ENCODE measurements at regions not wholly inside any gene's neighbourhood (a gene's known extent, or its start where the extent isn't known, plus 50 kb on each side); places are given as distances from the start of the nearest gene placed in this dataset.

- H3K36me3 ChIP-seq (ENCODE audit: low read length), result no peaks in the 10 kb centered on the region
- no peak overlapping the region for H3K27ac ChIP-seq (ENCODE audit: low read depth, low read length)
- no peaks in the 10 kb centered on the region for H3K9me2 ChIP-seq (replicated peaks; ENCODE audit: insufficient read depth, low read length)
- no peaks in the 10 kb centered on the region for H3K9me3 ChIP-seq (ENCODE audit: insufficient read depth, low read length)
- H2AFZ ChIP-seq (ENCODE audit: low read depth, low read length, severe bottlenecking), result no peak overlapping the region
- no peaks in the 10 kb centered on the region for H4K20me1 ChIP-seq (ENCODE audit: low read depth, low read length)
- H3K4me2 ChIP-seq (ENCODE audit: low read depth, low read length, poor library complexity, severe bottlenecking), result no peak overlapping the region
- H3K4me3 ChIP-seq (ENCODE audit: insufficient read depth, low read length, poor library complexity, severe bottlenecking), result no peak overlapping the region
- no peaks in the 10 kb centered on the region for H3K79me2 ChIP-seq (ENCODE audit: insufficient read depth, low read length)
- TF ChIP-seq CTCF (IDR thresholded peaks at IDR 0.05; ENCODE audit: insufficient read depth, low read length, poor library complexity, severe bottlenecking) (no peak), EZH2phosphoT487 (conservative IDR thresholded peaks at IDR 0.05; ENCODE audit: low read length) (no peak)
- H3K27me3 ChIP-seq (ENCODE audit: low read length), result no peaks in the 10 kb centered on the region
- no peak overlapping the region for H3K9ac ChIP-seq (ENCODE audit: low read length)
- H3F3A ChIP-seq (ENCODE audit: insufficient read depth), result no peaks in the 10 kb centered on the region
Observed at GRCh38 chrX:128846385-128846784, 676.9 kb downstream of the SMARCA1 start.

GRCh38 chrX:128818690-128819089 lies 704.6 kb downstream of the SMARCA1 start:
- no peaks in the 10 kb centered on the region for H3F3A ChIP-seq (ENCODE audit: insufficient read depth)
- H2AFZ ChIP-seq (ENCODE audit: low read depth, low read length, severe bottlenecking), result no peak overlapping the region
- no peaks in the 10 kb centered on the region for H3K79me2 ChIP-seq (ENCODE audit: insufficient read depth, low read length)
- no peak overlapping the region for H3K4me3 ChIP-seq (ENCODE audit: insufficient read depth, low read length, poor library complexity, severe bottlenecking)
- no peak overlapping the region for H3K9ac ChIP-seq (ENCODE audit: low read length)
- H3K36me3 ChIP-seq (ENCODE audit: low read length), result no peaks in the 10 kb centered on the region
- H4K20me1 ChIP-seq (ENCODE audit: low read depth, low read length), result no peaks in the 10 kb centered on the region
- H3K9me3 ChIP-seq (ENCODE audit: insufficient read depth, low read length), result no peaks in the 10 kb centered on the region
- no peaks in the 10 kb centered on the region for H3K9me2 ChIP-seq (replicated peaks; ENCODE audit: insufficient read depth, low read length)
- H3K27me3 ChIP-seq (ENCODE audit: low read length), result no peaks in the 10 kb centered on the region
- no peak overlapping the region for H3K27ac ChIP-seq (ENCODE audit: low read depth, low read length)
- no peak for TF ChIP-seq CTCF (IDR thresholded peaks at IDR 0.05; ENCODE audit: insufficient read depth, low read length, poor library complexity, severe bottlenecking)
- no peak for TF ChIP-seq EZH2phosphoT487 (conservative IDR thresholded peaks at IDR 0.05; ENCODE audit: low read length)
- H3K4me2 ChIP-seq (ENCODE audit: low read depth, low read length, poor library complexity, severe bottlenecking), result no peak overlapping the region

DNA sequence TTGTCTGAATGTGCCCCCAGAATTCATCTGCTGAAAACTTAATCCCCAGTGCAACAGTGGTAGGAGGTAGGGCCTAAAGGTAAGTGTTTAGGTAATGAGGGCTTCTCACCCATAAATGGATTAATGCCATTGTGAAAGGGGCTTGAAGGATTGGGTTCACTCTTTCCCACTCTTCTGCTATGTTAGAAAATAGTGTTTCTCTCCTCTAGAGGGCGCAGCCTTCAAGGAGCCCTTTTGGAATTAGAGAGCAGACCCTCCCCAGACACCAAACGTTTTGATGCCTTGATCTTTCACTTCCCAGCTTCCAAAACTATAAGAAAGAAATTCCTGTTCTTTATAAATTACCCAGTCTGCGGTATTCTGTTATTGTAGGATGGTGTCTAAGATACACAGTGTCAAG lies 706.4 kb downstream of the SMARCA1 start:
- TF ChIP-seq EZH2phosphoT487 (conservative IDR thresholded peaks at IDR 0.05; ENCODE audit: low read length) (no peak), CTCF (IDR thresholded peaks at IDR 0.05; ENCODE audit: insufficient read depth, low read length, poor library complexity, severe bottlenecking) (no peak)
- H3F3A ChIP-seq (ENCODE audit: insufficient read depth), result no peaks in the 10 kb centered on the region
- H4K20me1 ChIP-seq (ENCODE audit: low read depth, low read length), result no peaks in the 10 kb centered on the region
- H3K4me2 ChIP-seq (ENCODE audit: low read depth, low read length, poor library complexity, severe bottlenecking), result no peak overlapping the region
- H3K27ac ChIP-seq (ENCODE audit: low read depth, low read length), result no peak overlapping the region
- H3K9ac ChIP-seq (ENCODE audit: low read length), result no peak overlapping the region
- H3K4me3 ChIP-seq (ENCODE audit: insufficient read depth, low read length, poor library complexity, severe bottlenecking), result no peak overlapping the region
- no peaks in the 10 kb centered on the region for H3K36me3 ChIP-seq (ENCODE audit: low read length)
- no peaks in the 10 kb centered on the region for H3K79me2 ChIP-seq (ENCODE audit: insufficient read depth, low read length)
- no peaks in the 10 kb centered on the region for H3K9me2 ChIP-seq (replicated peaks; ENCODE audit: insufficient read depth, low read length)
- H2AFZ ChIP-seq (ENCODE audit: low read depth, low read length, severe bottlenecking), result no peak overlapping the region
- no peaks in the 10 kb centered on the region for H3K27me3 ChIP-seq (ENCODE audit: low read length)
- no peaks in the 10 kb centered on the region for H3K9me3 ChIP-seq (ENCODE audit: insufficient read depth, low read length)

- TF ChIP-seq CTCF (IDR thresholded peaks at IDR 0.05; ENCODE audit: insufficient read depth, low read length, poor library complexity, severe bottlenecking) (no peak), EZH2phosphoT487 (conservative IDR thresholded peaks at IDR 0.05; ENCODE audit: low read length) (no peak)
- Histone ChIP-seq H3K9ac (ENCODE audit: low read length) (no peak overlapping the region), H2AFZ (ENCODE audit: low read depth, low read length, severe bottlenecking) (no peak overlapping the region), H3K27me3 (ENCODE audit: low read length) (no peaks in the 10 kb centered on the region), H3K27ac (ENCODE audit: low read depth, low read length) (no peak overlapping the region), H3K9me3 (ENCODE audit: insufficient read depth, low read length) (no peaks in the 10 kb centered on the region), H3K4me3 (ENCODE audit: insufficient read depth, low read length, poor library complexity, severe bottlenecking) (no peak overlapping the region), H3K79me2 (ENCODE audit: insufficient read depth, low read length) (no peaks in the 10 kb centered on the region), H4K20me1 (ENCODE audit: low read depth, low read length) (no peaks in the 10 kb centered on the region), H3K4me2 (ENCODE audit: low read depth, low read length, poor library complexity, severe bottlenecking) (no peak overlapping the region), H3K36me3 (ENCODE audit: low read length) (no peaks in the 10 kb centered on the region), H3F3A (ENCODE audit: insufficient read depth) (no peaks in the 10 kb centered on the region), H3K9me2 (replicated peaks; ENCODE audit: insufficient read depth, low read length) (no peaks in the 10 kb centered on the region)
Observed at GRCh38 chrX:128807367-128807766, 715.9 kb downstream of the SMARCA1 start.

Measured in SU-DHL-6 (cell line).